ENCODE measurements at regions not wholly inside any gene's neighbourhood (a gene's known extent, or its start where the extent isn't known, plus 50 kb on each side); places are given as distances from the start of the nearest gene placed in this dataset.

- TF ChIP-seq POLR2A (IDR thresholded peaks at IDR 0.05): no peak
- TF ChIP-seq CTCF (IDR thresholded peaks at IDR 0.05): no peak
- TF ChIP-seq POLR2AphosphoS5 (IDR thresholded peaks at IDR 0.05; ENCODE audit: insufficient read depth in 1 of 2, low read depth in 1 of 2): no peak
These were observed 116.4 kb upstream of the BEND4 start for GRCh38 chr4:42268824-42269223.

All from vagina (tissue), 2 donors.